Type B pancreatic cell (in vitro differentiated cells): ENCODE measurements at regions not wholly inside any gene's neighbourhood (a gene's known extent, or its start where the extent isn't known, plus 50 kb on each side); places are given as distances from the start of the nearest gene placed in this dataset.

Source experiments
- DNase-seq: peaks from one replicate; pipeline ENCODE4 v3.0.0; 2021; ENCODE audit warnings: mixed read lengths; ENCODE audit not compliant: unreplicated experiment; ENCODE audit errors: extremely low spot score
- H3K27ac Mint-ChIP-seq: 2 replicates; pipeline ENCODE4 v1.8.0; 2021; ENCODE audit warnings: mild to moderate bottlenecking, mixed read lengths
- H3K27me3 Mint-ChIP-seq: 2 replicates; pipeline ENCODE4 v1.8.0; 2021; ENCODE audit warnings: mixed read lengths
- H3K36me3 Mint-ChIP-seq: 2 replicates; pipeline ENCODE4 v1.8.0; 2021; ENCODE audit warnings: mixed read lengths
- H3K4me1 Mint-ChIP-seq: one replicate; pipeline ENCODE4 v1.8.0; 2021; ENCODE audit warnings: mixed read lengths; ENCODE audit not compliant: unreplicated experiment
- H3K4me3 Mint-ChIP-seq: 2 replicates; pipeline ENCODE4 v1.8.0; 2021; ENCODE audit warnings: mild to moderate bottlenecking, mixed read lengths
- H3K9me3 Mint-ChIP-seq: 2 replicates; pipeline ENCODE4 v1.8.0; 2021; ENCODE audit warnings: mixed read lengths
- CTCF ChIP-seq: fragments of 200-600 bp; sonication (generic); conservative IDR thresholded peaks from 2 replicates; pipeline ENCODE4 v1.5.0; 2021; ENCODE audit warnings: antibody characterized with exemption, mild to moderate bottlenecking

- no peak for DNase-seq
- Mint-ChIP-seq H3K4me1 (no peaks in the 10 kb centered on the region), H3K9me3 (peaks cover 11% of the 10 kb centered on the region), H3K27me3 (peaks cover 5% of the 10 kb centered on the region), H3K4me3 (no peak overlapping the region), H3K27ac (no peak overlapping the region), H3K36me3 (no peaks in the 10 kb centered on the region)
- TF ChIP-seq CTCF: no peak
Observed at GRCh38 chr11:128273736-128274135, 313.6 kb downstream of the ETS1 start.

- no peak for TF ChIP-seq CTCF
- Mint-ChIP-seq H3K27ac (no peak overlapping the region), H3K27me3 (no peaks in the 10 kb centered on the region), H3K9me3 (peaks cover 11% of the 10 kb centered on the region), H3K36me3 (no peaks in the 10 kb centered on the region), H3K4me3 (no peak overlapping the region), H3K4me1 (no peaks in the 10 kb centered on the region)
- DNase-seq: no peak
Observed at GRCh38 chr11:128271401-128271800, 316.0 kb downstream of the ETS1 start.

- no peak for DNase-seq
- TF ChIP-seq CTCF: no peak
- H3K27me3 Mint-ChIP-seq: no peaks in the 10 kb centered on the region
- H3K36me3 Mint-ChIP-seq: no peaks in the 10 kb centered on the region
- no peaks in the 10 kb centered on the region for H3K4me1 Mint-ChIP-seq
- peaks cover 11% of the 10 kb centered on the region for H3K9me3 Mint-ChIP-seq
- no peak overlapping the region for H3K27ac Mint-ChIP-seq
- no peak overlapping the region for H3K4me3 Mint-ChIP-seq
Observed at GRCh38 chr11:128269466-128269865, 317.9 kb downstream of the ETS1 start.

GRCh38 chr11:128266893-128267292 lies 320.5 kb downstream of the ETS1 start:
- H3K4me3 Mint-ChIP-seq: no peak overlapping the region
- H3K27me3 Mint-ChIP-seq: peaks cover 4% of the 10 kb centered on the region

GRCh38 chr11:128262463-128263345 lies 324.7 kb downstream of the ETS1 start:
- no peak for TF ChIP-seq CTCF
- no peak overlapping the region for H3K27ac Mint-ChIP-seq
- peaks cover 8% of the 10 kb centered on the region for H3K27me3 Mint-ChIP-seq
- no peak overlapping the region for H3K4me3 Mint-ChIP-seq
- H3K9me3 Mint-ChIP-seq: peaks cover 4% of the 10 kb centered on the region
- no peaks in the 10 kb centered on the region for H3K36me3 Mint-ChIP-seq
- no peak for DNase-seq
- peaks cover 25% of the 10 kb centered on the region for H3K4me1 Mint-ChIP-seq

More at GRCh38 chr11:128266893-128267292, 320.5 kb downstream of the ETS1 start:
- no peak for TF ChIP-seq CTCF
- Mint-ChIP-seq H3K9me3 (no peaks in the 10 kb centered on the region), H3K27ac (no peak overlapping the region), H3K36me3 (no peaks in the 10 kb centered on the region), H3K4me1 (peaks cover 11% of the 10 kb centered on the region)
- DNase-seq: no peak
